Endothelial cell of umbilical vein (primary cell): ENCODE measurements at regions not wholly inside any gene's neighbourhood (a gene's known extent, or its start where the extent isn't known, plus 50 kb on each side); places are given as distances from the start of the nearest gene placed in this dataset.

Experiments
- BruUV-seq: library from RNA; stranded (reverse); fragments of 400-500 nt; replicated peaks from 2 replicates; lab custom pipeline; 2021; lab: Mats Ljungman, UMichigan
- CTCF ChIA-PET: fragments of 300-600, 350-600 bp; sonication (Branson Sonifier 250); formaldehyde crosslinking; loops from one replicate; lab custom pipeline; 2021; ENCODE audit warnings: antibody characterized with exemption, inconsistent platforms; lab: Charles Lee
- POLR2A ChIA-PET: fragments of 300-600, 350-600 bp; sonication (Branson Sonifier 250); formaldehyde crosslinking; loops from one replicate; lab custom pipeline; 2021; ENCODE audit warnings: antibody characterized with exemption, inconsistent platforms; lab: Charles Lee
- DNase-seq: peaks from one replicate; pipeline ENCODE4 v3.0.0-alpha.2; 2011; ENCODE audit warnings: low read depth, low spot score
- FAIRE-seq: peaks from 2 replicates; lab custom pipeline; 2011; peaks lifted over from hg19 to GRCh38; lab: Jason Lieb, UNC
- H2AFZ ChIP-seq: 2 replicates; pipeline ENCODE4 v1.6.0; 2012; ENCODE audit warnings: low read depth, low read length, control low read depth, inconsistent platforms
- H3K27ac ChIP-seq: 2 replicates; pipeline ENCODE4 v1.5.1; 2011; ENCODE audit warnings: low read depth, mild to moderate bottlenecking, control low read depth, low read length, moderate library complexity; ENCODE audit not compliant: insufficient read depth
- H3K27me3 ChIP-seq, 2 experiments: 2 replicates each; pipeline versions ENCODE4 v1.6.0 to v1.6.1; 2011; ENCODE audit warnings: low read length in 2 of 2, mixed read lengths in 1 of 2; ENCODE audit not compliant: control insufficient read depth in 2 of 2, insufficient read depth in 2 of 2
- H3K36me3 ChIP-seq, 2 experiments: 2 replicates in 1 of 2; 3 replicates in 1 of 2; pipeline ENCODE4 v1.5.1; 2011; ENCODE audit warnings: low read length in 2 of 2, mild to moderate bottlenecking in 1 of 2, moderate library complexity in 1 of 2; ENCODE audit not compliant: control insufficient read depth in 2 of 2, insufficient read depth in 2 of 2; ENCODE audit errors: extremely low read depth in 1 of 2
- H3K4me1 ChIP-seq: 3 replicates; pipeline ENCODE4 v1.5.1; 2011; ENCODE audit warnings: mild to moderate bottlenecking, low read length; ENCODE audit not compliant: control insufficient read depth, insufficient read depth; ENCODE audit errors: extremely low read depth
- H3K4me2 ChIP-seq: 2 replicates; pipeline ENCODE4 v1.6.1; 2011; ENCODE audit warnings: low read length, control low read depth, mixed read lengths; ENCODE audit not compliant: insufficient read depth
- H3K4me3 ChIP-seq, 3 experiments: fragments of 200-600 bp in 1 of 3; sonication (generic), shearing (Covaris generic) in 1 of 3; replicated peaks in 1 of 3; 2 replicates each; pipeline ENCODE4 v1.5.1; 2011 to 2016; ENCODE audit warnings: control low read depth in 3 of 3, low read length in 3 of 3, mild to moderate bottlenecking in 2 of 3, inconsistent platforms in 1 of 3, low read depth in 1 of 3, moderate library complexity in 1 of 3; ENCODE audit not compliant: insufficient read depth in 1 of 3
- H3K79me2 ChIP-seq: 2 replicates; pipeline ENCODE4 v1.6.0; 2012; ENCODE audit warnings: low read length, inconsistent platforms; ENCODE audit not compliant: control insufficient read depth, insufficient read depth
- H3K9ac ChIP-seq: replicated peaks from 2 replicates; pipeline ENCODE3; 2011; ENCODE audit warnings: low read length, control low read depth; ENCODE audit not compliant: insufficient read depth; ENCODE audit errors: extremely low read depth
- H3K9me1 ChIP-seq: replicated peaks from 3 replicates; pipeline ENCODE4 v1.6.0; 2011; ENCODE audit warnings: mild to moderate bottlenecking, low read length; ENCODE audit not compliant: control insufficient read depth, insufficient read depth; ENCODE audit errors: extremely low read depth
- H3K9me3 ChIP-seq: replicated peaks from 2 replicates; pipeline ENCODE4 v1.5.1; 2012; ENCODE audit warnings: low read length, inconsistent platforms; ENCODE audit not compliant: control insufficient read depth, insufficient read depth
- H4K20me1 ChIP-seq: replicated peaks from 2 replicates; pipeline ENCODE3; 2011; ENCODE audit warnings: mild to moderate bottlenecking, low read length; ENCODE audit not compliant: control insufficient read depth, insufficient read depth; ENCODE audit errors: extremely low read depth
- EZH2 ChIP-seq: IDR thresholded peaks from 2 replicates; pipeline ENCODE4 v1.6.1; 2012; ENCODE audit warnings: borderline replicate concordance, low read depth, mild to moderate bottlenecking, moderate library complexity, low read length, inconsistent platforms; ENCODE audit not compliant: severe bottlenecking
- FOS ChIP-seq: IDR thresholded peaks from 2 replicates; pipeline ENCODE4 v1.6.1; 2011; ENCODE audit warnings: mild to moderate bottlenecking, low read length, moderate library complexity, borderline replicate concordance; ENCODE audit not compliant: insufficient read depth
- GATA2 ChIP-seq: IDR thresholded peaks from 2 replicates; pipeline ENCODE4 v1.7.0; 2011; ENCODE audit warnings: low read depth, mild to moderate bottlenecking, moderate library complexity, mixed read lengths, low read length; ENCODE audit not compliant: insufficient read length, insufficient read depth
- JUN ChIP-seq: IDR thresholded peaks from 2 replicates; pipeline ENCODE4 v1.6.1; 2011; ENCODE audit warnings: borderline replicate concordance, low read depth; ENCODE audit not compliant: insufficient read length, insufficient read depth
- MYC ChIP-seq: IDR thresholded peaks from one replicate; pipeline ENCODE4 v1.6.1; 2011; ENCODE audit warnings: mild to moderate bottlenecking, low read depth, low read length
- POLR2A ChIP-seq: IDR thresholded peaks from 2 replicates; pipeline ENCODE4 v1.6.1; 2012; ENCODE audit warnings: low read depth, mild to moderate bottlenecking, control low read depth, low read length
- POLR2AphosphoS5 ChIP-seq: IDR thresholded peaks from 2 replicates; pipeline ENCODE4 v1.6.1; 2012; ENCODE audit warnings: low read depth, mild to moderate bottlenecking, control low read depth, low read length, moderate library complexity; ENCODE audit not compliant: insufficient read depth
- dilution Hi-C: fragments of 300-500 bp; cut with MboI; formaldehyde crosslinking; loops from one replicate; pipeline ENCODE4 v1.15.0; 2019; ENCODE audit warnings: low sequenced_read_pairs; ENCODE audit not compliant: extremely low pct_ligation_motif_present
- intact Hi-C: fragments of 100-400 bp; cut with micrococcal nuclease; formaldehyde crosslinking; loops from one replicate; pipeline ENCODE4 v1.10.0; 2022
- TF ChIP-seq, protein P1 (sequence below), 2 donors: IDR thresholded peaks; 1 replicate in 1 of 2; 2 replicates in 1 of 2; pipeline ENCODE4 v1.5.1; 2011; ENCODE audit warnings: low read length in 2 of 2, mild to moderate bottlenecking in 2 of 2, moderate library complexity in 2 of 2, control low read depth in 1 of 2, inconsistent platforms in 1 of 2, low read depth in 1 of 2; ENCODE audit not compliant: insufficient read depth in 1 of 2; ENCODE audit errors: extremely low read depth in 1 of 2
- TF ChIP-seq, protein P2 (sequence below): IDR thresholded peaks from 2 replicates; pipeline ENCODE4 v1.6.1; 2011; ENCODE audit not compliant: insufficient read depth, insufficient read length

DNA sequence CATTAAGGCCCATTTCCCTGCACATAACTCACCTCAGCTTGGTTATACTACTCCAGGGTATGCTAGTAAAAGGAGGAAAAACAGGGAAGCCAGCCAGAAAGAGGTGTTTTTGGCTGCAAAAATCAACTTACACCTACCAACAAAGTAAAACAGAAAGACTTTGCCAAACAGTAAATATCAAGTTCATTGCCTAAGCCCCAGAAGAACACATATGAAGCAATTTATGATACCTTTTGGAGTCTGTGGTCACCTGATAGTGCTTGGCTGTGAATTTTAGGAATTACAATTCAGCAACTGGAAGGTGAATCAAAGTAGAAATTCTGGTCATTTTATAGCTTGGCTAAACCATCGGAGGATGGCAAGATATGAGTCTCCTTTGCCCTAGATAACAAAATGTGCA, 463.7 kb upstream of the CLINT1 start:
- DNase-seq (no peak), FAIRE-seq (no peak)
- no peak overlapping the region for H3K9ac ChIP-seq
- H3K4me1 ChIP-seq: no peaks in the 10 kb centered on the region
- ChIA-PET CTCF (no interaction called here), POLR2A (no interaction called here)
- no peak overlapping the region for H3K4me2 ChIP-seq
- BruUV-seq: no TSS peak
- no peaks in the 10 kb centered on the region for H3K36me3 ChIP-seq
- no peaks in the 10 kb centered on the region for H3K79me2 ChIP-seq
- H3K27ac ChIP-seq: no peak overlapping the region
- H3K4me3 ChIP-seq: no peak overlapping the region
- no peaks in the 10 kb centered on the region for H3K9me1 ChIP-seq
- dilution Hi-C loops (no loop called here), intact Hi-C loops (no loop called here)
- H2AFZ ChIP-seq: no peak overlapping the region
- H3K9me3 ChIP-seq: no peaks in the 10 kb centered on the region
- no peaks in the 10 kb centered on the region for H3K27me3 ChIP-seq
- TF ChIP-seq POLR2AphosphoS5: no peak
- TF ChIP-seq, protein P1, sequence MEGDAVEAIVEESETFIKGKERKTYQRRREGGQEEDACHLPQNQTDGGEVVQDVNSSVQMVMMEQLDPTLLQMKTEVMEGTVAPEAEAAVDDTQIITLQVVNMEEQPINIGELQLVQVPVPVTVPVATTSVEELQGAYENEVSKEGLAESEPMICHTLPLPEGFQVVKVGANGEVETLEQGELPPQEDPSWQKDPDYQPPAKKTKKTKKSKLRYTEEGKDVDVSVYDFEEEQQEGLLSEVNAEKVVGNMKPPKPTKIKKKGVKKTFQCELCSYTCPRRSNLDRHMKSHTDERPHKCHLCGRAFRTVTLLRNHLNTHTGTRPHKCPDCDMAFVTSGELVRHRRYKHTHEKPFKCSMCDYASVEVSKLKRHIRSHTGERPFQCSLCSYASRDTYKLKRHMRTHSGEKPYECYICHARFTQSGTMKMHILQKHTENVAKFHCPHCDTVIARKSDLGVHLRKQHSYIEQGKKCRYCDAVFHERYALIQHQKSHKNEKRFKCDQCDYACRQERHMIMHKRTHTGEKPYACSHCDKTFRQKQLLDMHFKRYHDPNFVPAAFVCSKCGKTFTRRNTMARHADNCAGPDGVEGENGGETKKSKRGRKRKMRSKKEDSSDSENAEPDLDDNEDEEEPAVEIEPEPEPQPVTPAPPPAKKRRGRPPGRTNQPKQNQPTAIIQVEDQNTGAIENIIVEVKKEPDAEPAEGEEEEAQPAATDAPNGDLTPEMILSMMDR (IDR thresholded peaks at IDR 0.05; ENCODE audit: extremely low read depth in 1 of 2, insufficient read depth in 1 of 2, low read depth in 1 of 2, low read length in 2 of 2): no peak
- TF ChIP-seq EZH2: no peak
- TF ChIP-seq, protein P2, sequence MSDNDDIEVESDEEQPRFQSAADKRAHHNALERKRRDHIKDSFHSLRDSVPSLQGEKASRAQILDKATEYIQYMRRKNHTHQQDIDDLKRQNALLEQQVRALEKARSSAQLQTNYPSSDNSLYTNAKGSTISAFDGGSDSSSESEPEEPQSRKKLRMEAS: no peak
- TF ChIP-seq MYC: no peak
- no peak for TF ChIP-seq JUN
- no peak for TF ChIP-seq FOS
- no peak for TF ChIP-seq POLR2A
- TF ChIP-seq GATA2: no peak
- H4K20me1 ChIP-seq: no peaks in the 10 kb centered on the region
